Lower lobe of right lung (tissue), 2 donors: ENCODE measurements at regions not wholly inside any gene's neighbourhood (a gene's known extent, or its start where the extent isn't known, plus 50 kb on each side); places are given as distances from the start of the nearest gene placed in this dataset.
A peak's percentile ranks its signal among the peaks of the same experiment; 100 is the strongest.

ENCODE experiments used
- ATAC-seq, 2 donors: fragments of 200-7000 bp; cut with Tn5 transposase; one replicate each; pipeline ENCODE4 v1.9.1; 2020 to 2022; ENCODE audit warnings: mild to moderate bottlenecking in 2 of 2, moderate library complexity in 2 of 2
- DNase-seq: peaks from one replicate; pipeline ENCODE4 v3.0.0-alpha.2; 2020
- H3K27ac ChIP-seq: fragments of 200-600 bp; one replicate; pipeline ENCODE4 v1.8.0; 2022
- H3K27me3 ChIP-seq: fragments of 200-600 bp; one replicate; pipeline ENCODE4 v1.8.0; 2022; ENCODE audit warnings: low read depth
- H3K36me3 ChIP-seq: fragments of 200-600 bp; one replicate; pipeline ENCODE4 v1.8.0; 2022; ENCODE audit warnings: mild to moderate bottlenecking
- H3K4me1 ChIP-seq: fragments of 200-600 bp; one replicate; pipeline ENCODE4 v1.8.0; 2022
- H3K4me3 ChIP-seq: fragments of 200-600 bp; one replicate; pipeline ENCODE4 v1.8.0; 2022; ENCODE audit warnings: mild to moderate bottlenecking
- H3K9me3 ChIP-seq: fragments of 200-600 bp; one replicate; pipeline ENCODE4 v1.8.0; 2022
- intact Hi-C: fragments of 100-400 bp; cut with DNase I; formaldehyde crosslinking; loops from one replicate; pipeline ENCODE4 v1.11.0; 2022
- TF ChIP-seq, protein P1 (sequence below): fragments of 200-600 bp; IDR thresholded peaks from one replicate; pipeline ENCODE4 v1.8.0; 2022; ENCODE audit warnings: antibody characterized with exemption, mild to moderate bottlenecking
- donor health status: DM: no; HTN: yes; CAD: no; lungs with severe emphysema.

- H3K27me3 ChIP-seq, result no peaks in the 10 kb centered on the region
- H3K9me3 ChIP-seq, result no peaks in the 10 kb centered on the region
- ATAC-seq (peak; percentile 20 to 43), DNase-seq (no peak)
- intact Hi-C loops, result no loop called here
- H3K27ac ChIP-seq, result no peak overlapping the region
- H3K4me1 ChIP-seq, result peaks cover 7% of the 10 kb centered on the region
- no peaks in the 10 kb centered on the region for H3K36me3 ChIP-seq
- H3K4me3 ChIP-seq, result no peak overlapping the region
- TF ChIP-seq, protein P1, sequence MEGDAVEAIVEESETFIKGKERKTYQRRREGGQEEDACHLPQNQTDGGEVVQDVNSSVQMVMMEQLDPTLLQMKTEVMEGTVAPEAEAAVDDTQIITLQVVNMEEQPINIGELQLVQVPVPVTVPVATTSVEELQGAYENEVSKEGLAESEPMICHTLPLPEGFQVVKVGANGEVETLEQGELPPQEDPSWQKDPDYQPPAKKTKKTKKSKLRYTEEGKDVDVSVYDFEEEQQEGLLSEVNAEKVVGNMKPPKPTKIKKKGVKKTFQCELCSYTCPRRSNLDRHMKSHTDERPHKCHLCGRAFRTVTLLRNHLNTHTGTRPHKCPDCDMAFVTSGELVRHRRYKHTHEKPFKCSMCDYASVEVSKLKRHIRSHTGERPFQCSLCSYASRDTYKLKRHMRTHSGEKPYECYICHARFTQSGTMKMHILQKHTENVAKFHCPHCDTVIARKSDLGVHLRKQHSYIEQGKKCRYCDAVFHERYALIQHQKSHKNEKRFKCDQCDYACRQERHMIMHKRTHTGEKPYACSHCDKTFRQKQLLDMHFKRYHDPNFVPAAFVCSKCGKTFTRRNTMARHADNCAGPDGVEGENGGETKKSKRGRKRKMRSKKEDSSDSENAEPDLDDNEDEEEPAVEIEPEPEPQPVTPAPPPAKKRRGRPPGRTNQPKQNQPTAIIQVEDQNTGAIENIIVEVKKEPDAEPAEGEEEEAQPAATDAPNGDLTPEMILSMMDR, result no peak
These were observed 173.5 kb upstream of the NREP start for GRCh38 chr5:111930449-111930848.

GRCh38 chr5:111929867-111930266, 172.9 kb upstream of the NREP start:
- no peaks in the 10 kb centered on the region for H3K36me3 ChIP-seq
- no peak overlapping the region for H3K4me3 ChIP-seq
- H3K4me1 ChIP-seq, result peaks cover 7% of the 10 kb centered on the region
- H3K27me3 ChIP-seq, result no peaks in the 10 kb centered on the region
- DNase-seq (no peak), ATAC-seq (peak; percentile 52 to 75)
- TF ChIP-seq, protein P1, result no peak
- H3K27ac ChIP-seq, result no peak overlapping the region
- no peaks in the 10 kb centered on the region for H3K9me3 ChIP-seq
- intact Hi-C loops, result no loop called here

- no peaks in the 10 kb centered on the region for H3K27me3 ChIP-seq
- no peak overlapping the region for H3K27ac ChIP-seq
- TF ChIP-seq, protein P1, result no peak
- no peak overlapping the region for H3K4me3 ChIP-seq
- H3K36me3 ChIP-seq, result no peaks in the 10 kb centered on the region
- intact Hi-C loops, result no loop called here
- ATAC-seq (no peak), DNase-seq (no peak)
- peaks cover 7% of the 10 kb centered on the region for H3K4me1 ChIP-seq
- no peaks in the 10 kb centered on the region for H3K9me3 ChIP-seq
These were observed 172.3 kb upstream of the NREP start for GRCh38 chr5:111929261-111929660.

DNA sequence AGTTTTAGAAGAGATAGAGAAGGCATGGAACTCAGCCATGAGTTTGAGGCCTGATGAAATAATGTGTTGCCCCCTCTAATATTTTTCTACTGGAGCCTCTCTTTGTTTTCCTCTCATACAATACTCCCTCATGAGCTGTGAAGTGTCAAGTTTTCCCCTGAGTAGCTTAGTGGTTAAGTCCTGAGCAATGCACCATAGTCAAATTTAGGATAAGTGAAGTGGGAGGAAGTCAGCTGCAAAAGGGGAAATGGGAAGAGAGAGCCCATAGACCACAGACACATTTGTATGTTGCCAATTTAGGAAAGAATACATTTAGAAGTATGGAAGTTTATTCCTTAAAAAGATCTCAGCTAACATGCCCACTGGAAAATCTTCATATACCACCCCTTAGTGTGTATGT, 171.5 kb upstream of the NREP start:
- DNase-seq (no peak), ATAC-seq (no peak)
- no peaks in the 10 kb centered on the region for H3K27me3 ChIP-seq
- TF ChIP-seq, protein P1, result no peak
- no peak overlapping the region for H3K27ac ChIP-seq
- no peaks in the 10 kb centered on the region for H3K9me3 ChIP-seq
- peaks cover 7% of the 10 kb centered on the region for H3K4me1 ChIP-seq
- H3K36me3 ChIP-seq, result no peaks in the 10 kb centered on the region
- H3K4me3 ChIP-seq, result no peak overlapping the region
- intact Hi-C loops, result no loop called here

DNA sequence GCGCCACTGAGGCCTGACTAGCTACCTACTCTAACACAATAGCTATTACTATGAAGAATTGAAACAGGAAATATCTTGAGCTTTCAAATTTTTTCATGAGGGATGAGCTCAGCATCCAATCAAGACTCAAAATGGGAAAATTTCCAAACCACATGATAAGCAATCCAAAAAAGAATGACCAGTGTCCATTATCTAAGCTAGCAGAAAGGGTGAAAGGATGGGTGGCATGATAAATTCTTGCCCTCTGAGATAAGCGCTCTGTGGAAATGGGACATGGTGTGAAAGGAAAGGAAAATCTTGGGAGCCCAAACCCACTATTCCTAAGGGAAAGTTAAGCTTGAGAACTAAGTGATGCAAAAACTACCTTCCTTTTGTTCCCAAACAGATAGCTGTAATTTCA, 170.2 kb upstream of the NREP start:
- Histone ChIP-seq H3K27ac (no peak overlapping the region), H3K4me1 (peaks cover 7% of the 10 kb centered on the region), H3K27me3 (no peaks in the 10 kb centered on the region), H3K4me3 (no peak overlapping the region), H3K9me3 (no peaks in the 10 kb centered on the region), H3K36me3 (no peaks in the 10 kb centered on the region)
- intact Hi-C loops, result no loop called here
- ATAC-seq (no peak), DNase-seq (no peak)
- TF ChIP-seq, protein P1, result no peak

DNA sequence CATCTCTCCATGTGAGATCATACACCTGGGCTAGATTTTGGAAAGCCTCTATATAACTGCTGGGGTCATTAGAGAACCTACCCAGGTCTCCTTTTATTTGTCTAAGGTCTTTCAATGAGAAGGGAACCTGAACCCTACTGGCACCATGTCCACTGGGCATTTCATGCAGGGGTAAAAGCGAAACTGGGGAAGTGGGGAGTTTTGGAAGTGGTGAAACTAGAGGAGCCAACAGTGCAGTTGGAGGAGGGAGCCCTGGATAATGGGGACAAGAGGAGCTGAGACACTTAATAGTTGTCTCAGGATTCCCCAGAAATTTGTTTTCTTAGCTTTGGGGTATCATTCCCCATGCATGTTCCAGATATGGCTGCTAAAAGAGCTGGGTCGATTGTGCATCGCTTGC, 169.0 kb upstream of the NREP start:
- Histone ChIP-seq H3K27me3 (no peaks in the 10 kb centered on the region), H3K9me3 (no peaks in the 10 kb centered on the region), H3K27ac (no peak overlapping the region), H3K4me1 (peaks cover 7% of the 10 kb centered on the region), H3K4me3 (no peak overlapping the region), H3K36me3 (no peaks in the 10 kb centered on the region)
- TF ChIP-seq, protein P1, result no peak
- ATAC-seq (no peak), DNase-seq (no peak)
- intact Hi-C loops, result no loop called here
